AG04450 (cell line): ENCODE measurements at regions not wholly inside any gene's neighbourhood (a gene's known extent, or its start where the extent isn't known, plus 50 kb on each side); places are given as distances from the start of the nearest gene placed in this dataset.

Experiments
- CTCF ChIA-PET: fragments of 300-600, 350-600 bp; formaldehyde crosslinking; extraction: SDS; loops from one replicate; lab custom pipeline; 2022; ENCODE audit warnings: antibody characterized with exemption, inconsistent platforms; lab: Charles Lee
- POLR2A ChIA-PET: fragments of 350-600 bp; formaldehyde crosslinking; extraction: SDS; loops from one replicate; lab custom pipeline; 2021; ENCODE audit warnings: antibody characterized with exemption, inconsistent platforms; lab: Yijun Ruan, JAX
- DNase-seq: peaks from one replicate; pipeline ENCODE4 v3.0.0-alpha.2; 2011; ENCODE audit warnings: low read depth, low spot score
- H3K27ac ChIP-seq: one replicate; pipeline ENCODE4 v1.5.1; 2012; ENCODE audit warnings: low read depth, low read length, control low read depth
- H3K27me3 ChIP-seq: one replicate; pipeline ENCODE4 v1.6.0; 2012; ENCODE audit warnings: low read length; ENCODE audit not compliant: control insufficient read depth, insufficient read depth
- H3K4me3 ChIP-seq: 2 replicates; pipeline ENCODE4 v1.5.1; 2011; ENCODE audit warnings: mild to moderate bottlenecking, low read depth, low read length, control low read depth
- H3K9me3 ChIP-seq: 2 replicates; pipeline ENCODE4 v1.5.1; 2012; ENCODE audit warnings: low read length; ENCODE audit not compliant: control insufficient read depth, insufficient read depth
- CTCF ChIP-seq: IDR thresholded peaks from 2 replicates; pipeline ENCODE4 v1.5.1; 2011; ENCODE audit warnings: low read depth, low read length, control low read depth, inconsistent platforms

- CTCF ChIA-PET, result no interaction called here
- no peaks in the 10 kb centered on the region for H3K27me3 ChIP-seq
- H3K9me3 ChIP-seq, result no peaks in the 10 kb centered on the region; the same call in 1 of the 2 replicates
- DNase-seq, result no peak
- POLR2A ChIA-PET, result no interaction called here
- no peak overlapping the region for H3K27ac ChIP-seq
- no peak overlapping the region for H3K4me3 ChIP-seq
- TF ChIP-seq CTCF, result no peak
These were observed 57.9 kb downstream of the FANCF start for GRCh38 chr11:22567759-22568158.

GRCh38 chr11:22566293-22566692 lies 59.3 kb downstream of the FANCF start:
- H3K4me3 ChIP-seq, result no peak overlapping the region
- no peak for TF ChIP-seq CTCF
- ChIA-PET POLR2A (no interaction called here), CTCF (no interaction called here)
- H3K9me3 ChIP-seq, result no peaks in the 10 kb centered on the region; the same call in 1 of the 2 replicates
- H3K27ac ChIP-seq, result no peak overlapping the region
- H3K27me3 ChIP-seq, result no peaks in the 10 kb centered on the region
- DNase-seq, result no peak

- TF ChIP-seq CTCF, result no peak
- Histone ChIP-seq H3K27me3 (no peaks in the 10 kb centered on the region), H3K9me3 (no peaks in the 10 kb centered on the region), H3K4me3 (no peak overlapping the region), H3K27ac (no peak overlapping the region)
- ChIA-PET CTCF (no interaction called here), POLR2A (no interaction called here)
- no peak for DNase-seq
These were observed 64.3 kb downstream of the FANCF start for GRCh38 chr11:22561283-22561682.

GRCh38 chr11:22559416-22559815 lies 66.2 kb downstream of the FANCF start:
- CTCF ChIA-PET, result no interaction called here
- H3K27me3 ChIP-seq, result no peaks in the 10 kb centered on the region
- H3K27ac ChIP-seq, result no peak overlapping the region
- DNase-seq, result no peak
- no peak overlapping the region for H3K4me3 ChIP-seq
- H3K9me3 ChIP-seq, result no peaks in the 10 kb centered on the region
- POLR2A ChIA-PET, result no interaction called here
- no peak for TF ChIP-seq CTCF

GRCh38 chr11:22558664-22559063 lies 67.0 kb downstream of the FANCF start:
- Histone ChIP-seq H3K27ac (no peak overlapping the region), H3K27me3 (no peaks in the 10 kb centered on the region), H3K9me3 (no peaks in the 10 kb centered on the region), H3K4me3 (no peak overlapping the region)
- DNase-seq, result no peak
- ChIA-PET CTCF (no interaction called here), POLR2A (no interaction called here)
- no peak for TF ChIP-seq CTCF
